ENCODE measurements at regions not wholly inside any gene's neighbourhood (a gene's known extent, or its start where the extent isn't known, plus 50 kb on each side); places are given as distances from the start of the nearest gene placed in this dataset.

DNA sequence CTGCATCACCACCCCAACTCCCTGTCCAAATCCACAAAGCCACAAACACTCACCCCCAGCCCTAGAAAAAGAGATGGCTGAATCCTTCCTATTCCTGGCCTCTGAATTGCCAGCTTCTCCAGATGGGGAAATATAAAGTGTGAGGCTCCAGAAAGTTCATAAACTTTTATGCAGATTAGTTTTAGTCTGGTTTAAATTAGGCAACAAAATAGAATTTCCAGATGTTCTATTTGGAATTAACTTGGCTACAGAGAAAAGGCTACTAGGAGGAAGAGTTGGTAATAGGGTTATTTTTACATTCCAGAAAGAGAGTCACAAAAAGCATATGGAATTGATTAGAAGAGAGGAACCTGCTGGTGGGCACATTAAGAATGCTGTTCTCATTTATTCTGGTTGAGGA lies 56.0 kb downstream of the EN1 start:
- TF ChIP-seq POLR2A (IDR thresholded peaks at IDR 0.05) (no peak), CTCF (IDR thresholded peaks at IDR 0.05) (no peak)
- H3K4me1 ChIP-seq (replicated peaks in 1 of 2), result no peaks in the 10 kb centered on the region
- H3K27ac ChIP-seq, result no peak overlapping the region
- no peaks in the 10 kb centered on the region for H3K9me3 ChIP-seq (replicated peaks in 1 of 3)
- no peaks in the 10 kb centered on the region for H3K36me3 ChIP-seq (replicated peaks in 1 of 2)
- no peak for DNase-seq
- intact Hi-C loops (cut with DNase I), result no loop called here
- no peaks in the 10 kb centered on the region for H3K27me3 ChIP-seq
- H3K4me3 ChIP-seq, result no peak overlapping the region

DNA sequence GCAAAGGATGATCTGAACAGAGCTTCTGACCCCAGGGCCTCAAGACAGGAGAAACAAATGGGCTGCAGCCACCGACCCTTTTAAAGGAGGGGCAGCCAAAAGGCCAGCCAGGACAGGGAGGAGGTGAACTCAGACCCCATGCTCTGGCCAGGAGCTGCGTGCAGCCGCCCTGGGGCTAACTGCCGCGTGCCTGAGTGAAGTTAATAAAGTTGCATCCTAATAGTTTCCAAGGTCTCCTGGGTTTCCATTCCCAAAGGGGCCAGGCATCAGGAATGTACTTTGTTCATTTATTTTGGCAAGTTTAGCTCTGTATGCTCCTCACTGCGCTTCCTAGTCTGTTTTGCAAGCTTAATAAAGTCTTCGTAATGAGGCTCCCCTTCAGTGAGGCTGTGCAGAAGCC lies 60.7 kb downstream of the EN1 start:
- Histone ChIP-seq H3K36me3 (replicated peaks in 1 of 2) (no peaks in the 10 kb centered on the region), H3K27me3 (no peaks in the 10 kb centered on the region), H3K27ac (no peak overlapping the region), H3K9me3 (replicated peaks in 1 of 3) (no peaks in the 10 kb centered on the region), H3K4me1 (replicated peaks in 1 of 2) (no peaks in the 10 kb centered on the region), H3K4me3 (no peak overlapping the region)
- intact Hi-C loops (cut with DNase I), result no loop called here
- WGBS, 4 donors, result 22 to 27% (median 25%) methylated on average over 6 to 7 of the region's 7 CpGs
- no peak for TF ChIP-seq POLR2A (IDR thresholded peaks at IDR 0.05)
- no peak for TF ChIP-seq CTCF (IDR thresholded peaks at IDR 0.05)
- DNase-seq, result peak in 5 of 7 donors; percentile 4 to 58 (median 25)

GRCh38 chr2:118784860-118785259 lies 62.6 kb downstream of the EN1 start:
- Histone ChIP-seq H3K4me1 (replicated peaks in 1 of 2) (no peaks in the 10 kb centered on the region), H3K27me3 (no peaks in the 10 kb centered on the region), H3K4me3 (no peak overlapping the region), H3K9me3 (replicated peaks in 1 of 3) (no peaks in the 10 kb centered on the region), H3K36me3 (replicated peaks in 1 of 2) (no peaks in the 10 kb centered on the region), H3K27ac (no peak overlapping the region)
- peak in 1 of 7 donors; percentile 3 for DNase-seq
- TF ChIP-seq CTCF (IDR thresholded peaks at IDR 0.05) (no peak), POLR2A (IDR thresholded peaks at IDR 0.05) (no peak)
- intact Hi-C loops (cut with DNase I), result no loop called here
- WGBS, 4 donors, result 63 to 81% (median 73%) methylated on average over 6 of the region's 6 CpGs

GRCh38 chr2:118779362-118779761 lies 68.1 kb downstream of the EN1 start:
- no peak for TF ChIP-seq POLR2A (IDR thresholded peaks at IDR 0.05)
- no peak for TF ChIP-seq CTCF (IDR thresholded peaks at IDR 0.05)
- intact Hi-C loops (cut with DNase I), result no loop called here

More at GRCh38 chr2:118779362-118779761, 68.1 kb downstream of the EN1 start:
- 49 to 60% (median 57%) methylated on average over 1 of the region's 1 CpG for WGBS, 4 donors
- no peaks in the 10 kb centered on the region for H3K36me3 ChIP-seq (replicated peaks in 1 of 2)
- no peaks in the 10 kb centered on the region for H3K9me3 ChIP-seq (replicated peaks in 1 of 3)
- H3K4me3 ChIP-seq, result no peak overlapping the region
- H3K27me3 ChIP-seq, result no peaks in the 10 kb centered on the region
- peaks cover 0 to 9% of the 10 kb centered on the region in 2 donors for H3K4me1 ChIP-seq (replicated peaks in 1 of 2)
- H3K27ac ChIP-seq, result no peak overlapping the region
- DNase-seq, result no peak

Data from adrenal gland (tissue), 9 donors.